GM18951 (cell line): ENCODE measurements at regions not wholly inside any gene's neighbourhood (a gene's known extent, or its start where the extent isn't known, plus 50 kb on each side); places are given as distances from the start of the nearest gene placed in this dataset.
"Not testable (repeated sequence)": the region's sequence is repeated elsewhere in the genome, so short reads cannot be mapped to it uniquely, and the experiment has no call there.

Source experiments
- POLR2A ChIP-seq: IDR thresholded peaks from 4 replicates; pipeline ENCODE4 v1.6.1; 2011; ENCODE audit warnings: mild to moderate bottlenecking; ENCODE audit not compliant: insufficient read length, insufficient read depth; ENCODE audit errors: extremely low read depth
- in situ Hi-C: fragments of 300-500 bp; cut with MboI; formaldehyde crosslinking; loops from one replicate; pipeline ENCODE4 v1.12.0; 2022; ENCODE audit warnings: low sequenced_read_pairs, mixed read lengths, inconsistent platforms; ENCODE audit not compliant: unreplicated experiment

- in situ Hi-C loops = no loop called here
- no peak for TF ChIP-seq POLR2A
Observed at GRCh38 chr2:8496079-8496478, 185.8 kb upstream of the ID2 start.

DNA sequence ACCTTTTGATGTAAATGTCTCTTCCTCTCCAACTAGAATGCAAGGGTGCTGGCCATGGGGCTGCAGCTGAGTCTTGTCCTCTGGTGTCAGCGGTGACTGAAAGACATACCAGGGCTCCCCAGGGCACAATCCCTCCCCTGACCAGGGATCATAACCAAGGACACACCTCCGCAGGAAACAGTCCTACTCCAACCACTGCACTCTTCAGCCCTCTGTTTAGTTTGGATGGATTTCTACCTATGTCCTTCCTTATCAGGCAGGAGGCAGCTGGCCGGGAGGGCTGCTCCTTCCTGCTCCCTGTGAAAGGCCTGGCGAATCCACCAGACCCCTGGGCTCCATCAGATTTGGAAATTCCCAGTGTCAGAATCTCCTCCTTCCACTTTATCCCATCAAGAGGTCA lies 185.2 kb upstream of the ID2 start:
- no peak for TF ChIP-seq POLR2A
- in situ Hi-C loops = no loop called here

DNA sequence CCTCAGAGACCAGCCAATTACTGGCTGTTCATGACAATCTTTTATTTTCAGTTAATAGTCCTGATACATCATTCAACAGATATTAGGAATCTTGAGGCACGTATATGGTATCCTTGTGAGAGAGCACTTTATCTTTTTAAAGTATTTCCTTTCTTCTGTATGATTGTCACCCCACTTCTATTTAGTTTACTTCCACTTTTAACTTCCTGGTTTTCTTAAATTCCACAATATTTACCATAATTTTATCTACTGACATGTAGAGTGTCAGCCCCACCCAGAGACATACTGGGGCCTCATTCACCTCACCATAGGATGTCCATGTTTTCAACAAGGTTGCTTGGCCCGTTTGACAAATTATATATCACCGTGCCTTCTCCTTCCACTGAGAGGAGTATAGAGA lies 182.9 kb upstream of the ID2 start:
- no peak for TF ChIP-seq POLR2A
- in situ Hi-C loops = no loop called here

DNA sequence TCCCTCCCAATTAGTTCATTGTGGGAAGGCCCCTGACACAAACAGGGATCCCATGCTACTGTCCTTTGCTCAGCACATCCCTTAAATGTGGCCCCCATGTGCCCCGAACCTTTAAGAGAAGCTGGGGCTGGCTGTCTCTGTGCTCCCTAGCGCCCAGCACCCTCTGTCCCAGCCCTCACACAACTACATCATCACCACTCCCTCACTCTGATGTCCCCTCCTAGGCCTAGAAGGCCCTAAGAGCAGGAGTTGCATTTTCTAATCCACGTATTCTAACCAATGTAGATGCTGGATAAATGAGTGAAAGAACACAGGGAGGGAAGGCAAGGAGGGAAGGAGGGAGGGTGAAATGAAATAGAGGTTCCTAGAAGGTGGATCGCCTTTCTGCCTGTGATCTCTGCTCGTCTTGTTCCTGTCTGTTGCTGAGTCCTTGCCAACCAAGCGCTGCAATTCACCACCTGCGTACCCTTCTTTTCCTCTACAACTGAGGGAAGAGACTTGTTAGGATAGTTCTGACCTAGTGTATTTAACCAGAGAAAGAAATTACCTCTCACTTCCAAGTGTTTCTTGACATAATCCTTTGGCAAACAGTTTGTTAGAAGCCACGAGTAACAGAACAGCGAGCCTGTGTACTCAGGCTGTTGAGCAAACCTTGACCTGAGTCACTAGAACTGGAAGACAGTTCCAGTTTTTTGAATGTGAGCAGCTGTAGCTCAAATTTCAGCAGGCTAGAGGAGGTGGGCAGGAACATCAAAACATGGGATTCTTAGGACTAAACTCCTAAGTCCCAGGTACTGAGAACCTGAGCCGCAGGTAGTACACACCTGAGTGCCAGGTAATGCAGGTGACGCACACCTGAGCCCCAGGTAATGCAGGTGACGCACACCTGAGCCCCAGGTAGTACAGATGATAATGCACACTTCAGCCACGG lies 181.5 kb upstream of the ID2 start:
- TF ChIP-seq POLR2A = no peak
- in situ Hi-C loops = no loop called here

DNA sequence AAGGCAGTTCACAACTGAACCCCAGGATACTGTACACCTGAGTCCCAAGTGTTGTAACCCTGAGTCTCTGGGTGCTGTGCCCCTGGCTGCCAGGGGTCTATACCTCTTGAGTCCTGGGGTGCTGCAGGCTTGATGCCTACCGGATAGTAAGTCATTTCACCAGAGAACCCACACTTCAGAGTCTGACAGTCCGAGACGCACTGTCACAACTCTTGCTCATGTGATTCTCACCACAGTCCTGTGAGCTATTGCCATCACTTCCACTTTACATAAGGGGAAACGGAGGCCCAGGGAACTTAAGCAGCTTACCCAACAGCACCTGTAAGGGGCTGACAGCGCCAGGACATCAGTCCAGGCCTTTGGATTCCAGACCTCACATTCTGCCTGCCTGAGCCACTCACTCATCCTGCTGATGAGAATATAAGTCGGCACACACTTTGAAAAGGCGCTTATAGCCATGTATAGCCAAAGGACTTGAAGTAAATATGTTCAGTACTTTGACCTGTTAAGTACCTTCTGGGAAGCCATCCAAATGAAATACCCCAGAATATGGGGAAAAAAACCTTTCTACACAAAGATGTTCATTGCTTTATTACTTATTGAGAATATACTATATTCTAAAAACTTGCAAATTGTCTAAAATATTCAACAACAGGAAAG lies 180.7 kb upstream of the ID2 start:
- in situ Hi-C loops = no loop called here
- no peak for TF ChIP-seq POLR2A

- in situ Hi-C loops = no loop called here
- TF ChIP-seq POLR2A = no peak
Observed at GRCh38 chr2:8502316-8502715, 179.5 kb upstream of the ID2 start.

DNA sequence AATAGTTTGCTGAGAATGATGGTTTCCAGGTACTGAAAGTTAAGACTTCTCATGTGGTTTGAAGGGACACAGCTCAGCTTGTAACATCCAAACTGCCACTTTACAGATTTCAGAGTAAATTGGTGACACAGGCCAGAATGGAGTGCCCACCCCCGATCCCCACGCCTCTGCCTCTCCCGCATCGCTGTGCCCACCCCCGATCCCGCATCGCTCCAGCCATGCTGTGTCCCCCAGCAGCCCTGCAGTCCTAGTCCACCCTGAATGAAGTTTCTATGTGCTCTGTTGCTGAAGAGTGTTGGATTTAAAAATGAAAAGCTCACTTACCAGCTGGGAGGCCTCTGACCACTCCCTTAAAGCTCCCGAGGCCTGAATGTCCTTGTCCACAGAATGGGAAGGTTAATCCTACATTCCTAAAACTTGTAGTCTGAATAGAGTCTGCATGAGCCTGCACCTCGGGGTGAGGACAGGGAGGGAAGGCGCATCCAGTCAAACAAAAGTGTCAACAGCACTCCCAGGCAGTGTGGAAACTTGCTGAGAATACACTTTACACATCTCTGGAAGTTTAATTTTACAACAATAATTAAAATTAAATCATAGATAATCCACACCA lies 176.4 kb upstream of the ID2 start:
- in situ Hi-C loops = no loop called here
- TF ChIP-seq POLR2A = no peak

GRCh38 chr2:8506746-8507145 lies 175.1 kb upstream of the ID2 start:
- TF ChIP-seq POLR2A = no peak
- in situ Hi-C loops = no loop called here

DNA sequence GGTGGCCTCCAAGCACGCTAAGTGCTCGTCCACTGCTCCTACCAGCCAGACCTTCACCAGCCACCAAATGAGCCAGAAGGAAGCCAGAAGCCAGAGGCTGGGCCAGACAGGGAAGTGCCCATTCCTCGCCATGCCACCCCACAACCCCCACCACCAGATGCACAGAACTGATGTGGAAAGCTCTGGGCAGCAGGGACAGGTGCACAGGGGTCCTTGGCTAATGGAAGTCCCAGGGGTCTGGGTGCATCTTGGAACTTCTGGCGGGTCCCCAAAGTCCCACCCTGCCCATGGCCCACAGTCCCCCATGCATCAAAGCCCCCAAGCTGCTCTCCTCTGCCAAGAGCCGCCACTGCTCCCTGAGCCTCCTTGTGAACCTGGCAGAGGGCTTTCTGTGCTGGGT lies 173.1 kb upstream of the ID2 start:
- TF ChIP-seq POLR2A = no peak

GRCh38 chr2:8509621-8510020 lies 172.2 kb upstream of the ID2 start:
- in situ Hi-C loops = no loop called here
- no peak for TF ChIP-seq POLR2A

More for the DNA sequence above, 173.1 kb upstream of the ID2 start:
- in situ Hi-C loops = no loop called here

DNA sequence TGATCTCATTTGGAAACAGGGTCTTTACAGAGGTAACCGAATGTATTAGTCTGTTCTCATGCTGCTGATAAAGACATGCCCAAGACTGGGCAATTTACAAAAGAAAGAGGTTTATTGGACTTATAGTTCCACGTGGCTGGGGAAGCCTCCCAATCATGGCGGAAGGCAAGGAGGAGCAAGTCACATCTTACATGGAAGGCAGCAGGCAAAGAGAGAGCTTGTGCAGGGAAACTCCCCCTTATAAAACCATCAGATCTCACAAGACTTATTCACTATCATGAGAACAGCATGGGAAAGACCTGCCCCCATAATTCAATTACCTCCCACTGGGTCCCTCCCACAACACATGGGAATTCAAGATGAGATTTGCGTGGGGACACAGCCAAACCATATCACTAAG lies 171.8 kb upstream of the ID2 start:
- in situ Hi-C loops = not testable (repeated sequence)

DNA sequence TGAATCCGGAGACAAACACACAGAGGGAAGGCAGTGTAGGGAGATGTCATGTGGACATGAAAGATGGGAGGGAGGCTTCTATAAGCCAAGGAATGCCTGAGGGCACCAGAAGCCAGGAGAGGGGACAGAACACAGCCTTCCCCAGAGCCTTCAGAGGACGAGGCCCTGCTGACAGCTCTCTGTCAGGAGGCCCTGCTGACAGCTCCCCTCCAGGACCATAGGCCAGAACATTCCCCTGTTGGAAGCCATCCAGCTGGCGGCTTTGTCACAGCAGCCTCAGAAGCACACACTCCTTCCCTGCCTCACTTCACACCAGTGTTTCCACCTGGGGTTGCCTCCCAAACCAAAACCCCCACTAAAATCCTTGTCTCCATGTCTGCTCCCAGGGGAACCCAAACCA lies 171.3 kb upstream of the ID2 start:
- no peak for TF ChIP-seq POLR2A
- in situ Hi-C loops = no loop called here

DNA sequence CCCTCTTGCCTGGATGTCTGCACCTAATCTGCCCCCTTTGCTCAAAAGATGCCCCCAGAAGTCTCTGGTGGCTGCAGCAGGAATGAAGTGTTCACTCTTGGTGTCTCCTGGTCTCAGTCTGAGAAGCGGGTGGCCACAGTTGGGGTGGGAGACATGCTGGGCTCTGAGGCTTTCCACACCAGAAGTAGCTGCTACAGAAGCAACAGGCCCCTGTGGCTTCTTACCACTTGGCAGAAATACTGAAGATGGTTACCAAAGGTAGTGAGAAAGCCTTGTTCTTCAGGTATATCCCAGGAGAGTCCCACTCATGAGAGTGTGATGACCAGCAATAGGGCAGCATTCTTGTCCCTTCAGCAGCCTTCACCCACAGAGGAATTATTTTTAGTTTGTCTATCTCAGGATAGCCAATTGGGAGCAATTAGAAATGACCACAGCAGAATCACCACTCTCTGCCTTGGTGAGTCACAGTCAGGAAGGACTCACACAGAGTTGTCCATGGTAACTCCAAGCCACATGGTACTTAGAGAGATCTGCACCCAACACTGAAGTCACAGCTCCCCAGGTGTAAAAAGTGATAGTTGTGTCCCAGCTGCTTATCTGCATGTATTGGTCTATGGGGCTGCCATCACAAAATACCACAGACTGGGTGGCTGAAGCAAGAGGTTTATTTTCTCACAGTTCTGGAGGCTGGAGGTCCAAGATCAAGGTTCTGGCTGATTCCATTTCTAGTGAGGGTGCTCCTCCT lies 169.8 kb upstream of the ID2 start:
- TF ChIP-seq POLR2A = no peak
- in situ Hi-C loops = no loop called here
